Endothelial cell of umbilical vein (primary cell): ENCODE measurements at regions not wholly inside any gene's neighbourhood (a gene's known extent, or its start where the extent isn't known, plus 50 kb on each side); places are given as distances from the start of the nearest gene placed in this dataset.

Experiments
- CTCF ChIP-seq, 2 donors: IDR thresholded peaks; 1 replicate in 1 of 2; 2 replicates in 1 of 2; pipeline ENCODE4 v1.5.1; 2011; ENCODE audit warnings: low read length in 2 of 2, mild to moderate bottlenecking in 2 of 2, moderate library complexity in 2 of 2, control low read depth in 1 of 2, inconsistent platforms in 1 of 2, low read depth in 1 of 2; ENCODE audit not compliant: insufficient read depth in 1 of 2; ENCODE audit errors: extremely low read depth in 1 of 2
- EZH2 ChIP-seq: IDR thresholded peaks from 2 replicates; pipeline ENCODE4 v1.6.1; 2012; ENCODE audit warnings: borderline replicate concordance, low read depth, mild to moderate bottlenecking, moderate library complexity, low read length, inconsistent platforms; ENCODE audit not compliant: severe bottlenecking
- FOS ChIP-seq: IDR thresholded peaks from 2 replicates; pipeline ENCODE4 v1.6.1; 2011; ENCODE audit warnings: mild to moderate bottlenecking, low read length, moderate library complexity, borderline replicate concordance; ENCODE audit not compliant: insufficient read depth
- MYC ChIP-seq: IDR thresholded peaks from one replicate; pipeline ENCODE4 v1.6.1; 2011; ENCODE audit warnings: mild to moderate bottlenecking, low read depth, low read length
- POLR2A ChIP-seq: IDR thresholded peaks from 2 replicates; pipeline ENCODE4 v1.6.1; 2012; ENCODE audit warnings: low read depth, mild to moderate bottlenecking, control low read depth, low read length
- POLR2AphosphoS5 ChIP-seq: IDR thresholded peaks from 2 replicates; pipeline ENCODE4 v1.6.1; 2012; ENCODE audit warnings: low read depth, mild to moderate bottlenecking, control low read depth, low read length, moderate library complexity; ENCODE audit not compliant: insufficient read depth
- TF ChIP-seq, protein P1 (sequence below): IDR thresholded peaks from 2 replicates; pipeline ENCODE4 v1.6.1; 2011; ENCODE audit not compliant: insufficient read depth, insufficient read length

DNA sequence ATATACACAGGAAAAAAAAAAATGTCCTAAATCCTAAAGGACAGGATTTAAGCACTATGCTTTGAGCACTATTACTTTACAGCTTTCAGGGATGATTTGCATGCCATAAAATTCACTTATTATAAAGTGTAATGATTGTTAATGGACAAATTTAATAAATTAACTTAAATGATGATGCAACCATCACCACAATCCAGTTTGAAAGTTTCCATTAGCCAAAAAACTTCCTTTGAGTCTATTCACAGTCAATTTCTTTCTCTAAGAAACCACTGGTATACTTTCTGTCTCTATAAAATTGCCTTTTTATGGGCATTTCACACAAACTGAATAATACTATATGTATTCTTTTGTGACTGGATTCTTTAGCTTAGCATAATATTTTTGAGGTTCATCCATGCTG, 111.1 kb upstream of the RIOK3 start:
- TF ChIP-seq CTCF (IDR thresholded peaks at IDR 0.05; ENCODE audit: extremely low read depth in 1 of 2, insufficient read depth in 1 of 2, low read depth in 1 of 2, low read length in 2 of 2) (no peak), POLR2A (no peak), EZH2 (no peak), MYC (no peak), POLR2AphosphoS5 (no peak), FOS (no peak)
- TF ChIP-seq, protein P1, sequence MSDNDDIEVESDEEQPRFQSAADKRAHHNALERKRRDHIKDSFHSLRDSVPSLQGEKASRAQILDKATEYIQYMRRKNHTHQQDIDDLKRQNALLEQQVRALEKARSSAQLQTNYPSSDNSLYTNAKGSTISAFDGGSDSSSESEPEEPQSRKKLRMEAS: no peak
